ENCODE measurements at regions not wholly inside any gene's neighbourhood (a gene's known extent, or its start where the extent isn't known, plus 50 kb on each side); places are given as distances from the start of the nearest gene placed in this dataset.

DNA sequence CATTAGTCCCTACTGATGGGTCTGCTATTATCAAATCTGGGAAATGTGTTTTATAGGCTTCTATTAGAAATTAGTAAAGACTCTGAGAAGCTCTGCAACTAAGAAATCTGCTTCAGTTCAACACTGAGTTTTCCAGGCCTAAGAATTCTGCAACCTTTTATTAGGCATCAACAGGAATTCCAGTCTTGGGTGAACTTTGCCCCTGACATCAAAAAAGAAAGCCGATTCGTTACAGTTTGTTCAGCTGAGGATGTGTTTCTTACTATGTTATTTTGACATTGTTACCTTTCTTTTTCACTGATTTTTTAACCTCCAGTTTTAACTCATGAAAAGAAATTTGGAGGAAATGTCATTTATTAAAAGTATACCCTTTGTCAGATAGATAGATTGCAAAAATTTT, 131.5 kb upstream of the KCNH8 start:
- TF ChIP-seq, protein P1, sequence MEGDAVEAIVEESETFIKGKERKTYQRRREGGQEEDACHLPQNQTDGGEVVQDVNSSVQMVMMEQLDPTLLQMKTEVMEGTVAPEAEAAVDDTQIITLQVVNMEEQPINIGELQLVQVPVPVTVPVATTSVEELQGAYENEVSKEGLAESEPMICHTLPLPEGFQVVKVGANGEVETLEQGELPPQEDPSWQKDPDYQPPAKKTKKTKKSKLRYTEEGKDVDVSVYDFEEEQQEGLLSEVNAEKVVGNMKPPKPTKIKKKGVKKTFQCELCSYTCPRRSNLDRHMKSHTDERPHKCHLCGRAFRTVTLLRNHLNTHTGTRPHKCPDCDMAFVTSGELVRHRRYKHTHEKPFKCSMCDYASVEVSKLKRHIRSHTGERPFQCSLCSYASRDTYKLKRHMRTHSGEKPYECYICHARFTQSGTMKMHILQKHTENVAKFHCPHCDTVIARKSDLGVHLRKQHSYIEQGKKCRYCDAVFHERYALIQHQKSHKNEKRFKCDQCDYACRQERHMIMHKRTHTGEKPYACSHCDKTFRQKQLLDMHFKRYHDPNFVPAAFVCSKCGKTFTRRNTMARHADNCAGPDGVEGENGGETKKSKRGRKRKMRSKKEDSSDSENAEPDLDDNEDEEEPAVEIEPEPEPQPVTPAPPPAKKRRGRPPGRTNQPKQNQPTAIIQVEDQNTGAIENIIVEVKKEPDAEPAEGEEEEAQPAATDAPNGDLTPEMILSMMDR (IDR thresholded peaks at IDR 0.05) = no peak
- no peak for TF ChIP-seq ZFX (IDR thresholded peaks at IDR 0.05; ENCODE audit: borderline replicate concordance)
